Tibial nerve (tissue), 3 donors: ENCODE measurements at regions not wholly inside any gene's neighbourhood (a gene's known extent, or its start where the extent isn't known, plus 50 kb on each side); places are given as distances from the start of the nearest gene placed in this dataset.

Source experiments
- POLR2A ChIP-seq, 2 donors: fragments of 450-650 bp; IDR thresholded peaks; one replicate each; pipeline ENCODE4 v1.6.1; 2017; ENCODE audit warnings: antibody characterized with exemption in 2 of 2, mild to moderate bottlenecking in 2 of 2, moderate library complexity in 2 of 2
- TF ChIP-seq, protein P1 (sequence below), 5 experiments: fragments of 200-600 bp in 3 of 5; fragments of 450-650 bp in 2 of 5; sonication (generic) in 3 of 5; IDR thresholded peaks; one replicate each; pipeline ENCODE4 v1.5.1; 2016 to 2019; ENCODE audit warnings: antibody characterized with exemption in 5 of 5, mild to moderate bottlenecking in 3 of 5, moderate library complexity in 2 of 5

DNA sequence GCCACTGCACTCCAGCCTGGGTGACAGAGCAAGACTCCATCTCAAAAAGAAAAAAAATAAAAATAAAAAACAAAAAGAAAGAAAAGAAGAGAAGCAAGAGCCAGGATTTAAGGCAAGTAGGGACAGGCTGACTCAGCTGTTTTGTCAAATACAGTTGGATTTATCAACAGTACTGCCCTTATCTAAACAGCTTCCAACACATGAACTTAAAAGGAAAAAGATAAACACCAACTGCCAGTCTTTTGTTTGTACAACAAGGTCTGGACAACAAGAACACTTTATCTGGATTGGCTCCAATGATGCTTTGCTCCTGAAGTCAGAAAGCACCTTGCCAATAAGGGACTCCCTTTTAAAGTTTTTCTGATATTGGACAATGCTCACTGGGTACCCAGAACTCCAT is 886.0 kb downstream of the ADGRL2 start:
- TF ChIP-seq POLR2A (IDR thresholded peaks at IDR 0.05), result no peak
- TF ChIP-seq, protein P1, sequence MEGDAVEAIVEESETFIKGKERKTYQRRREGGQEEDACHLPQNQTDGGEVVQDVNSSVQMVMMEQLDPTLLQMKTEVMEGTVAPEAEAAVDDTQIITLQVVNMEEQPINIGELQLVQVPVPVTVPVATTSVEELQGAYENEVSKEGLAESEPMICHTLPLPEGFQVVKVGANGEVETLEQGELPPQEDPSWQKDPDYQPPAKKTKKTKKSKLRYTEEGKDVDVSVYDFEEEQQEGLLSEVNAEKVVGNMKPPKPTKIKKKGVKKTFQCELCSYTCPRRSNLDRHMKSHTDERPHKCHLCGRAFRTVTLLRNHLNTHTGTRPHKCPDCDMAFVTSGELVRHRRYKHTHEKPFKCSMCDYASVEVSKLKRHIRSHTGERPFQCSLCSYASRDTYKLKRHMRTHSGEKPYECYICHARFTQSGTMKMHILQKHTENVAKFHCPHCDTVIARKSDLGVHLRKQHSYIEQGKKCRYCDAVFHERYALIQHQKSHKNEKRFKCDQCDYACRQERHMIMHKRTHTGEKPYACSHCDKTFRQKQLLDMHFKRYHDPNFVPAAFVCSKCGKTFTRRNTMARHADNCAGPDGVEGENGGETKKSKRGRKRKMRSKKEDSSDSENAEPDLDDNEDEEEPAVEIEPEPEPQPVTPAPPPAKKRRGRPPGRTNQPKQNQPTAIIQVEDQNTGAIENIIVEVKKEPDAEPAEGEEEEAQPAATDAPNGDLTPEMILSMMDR (IDR thresholded peaks at IDR 0.05), result no peak
